CD4-positive, alpha-beta T cell treated with Interleukin-2 at 100 ng/mL for 4 hours (primary cell): ENCODE measurements at regions not wholly inside any gene's neighbourhood (a gene's known extent, or its start where the extent isn't known, plus 50 kb on each side); places are given as distances from the start of the nearest gene placed in this dataset.
"Not testable (repeated sequence)": the region's sequence is repeated elsewhere in the genome, so short reads cannot be mapped to it uniquely, and the experiment has no call there.

Experiments
- DNase-seq: peaks from one replicate; pipeline ENCODE4 v3.0.0-alpha.2; 2020; ENCODE audit warnings: low spot score

DNA sequence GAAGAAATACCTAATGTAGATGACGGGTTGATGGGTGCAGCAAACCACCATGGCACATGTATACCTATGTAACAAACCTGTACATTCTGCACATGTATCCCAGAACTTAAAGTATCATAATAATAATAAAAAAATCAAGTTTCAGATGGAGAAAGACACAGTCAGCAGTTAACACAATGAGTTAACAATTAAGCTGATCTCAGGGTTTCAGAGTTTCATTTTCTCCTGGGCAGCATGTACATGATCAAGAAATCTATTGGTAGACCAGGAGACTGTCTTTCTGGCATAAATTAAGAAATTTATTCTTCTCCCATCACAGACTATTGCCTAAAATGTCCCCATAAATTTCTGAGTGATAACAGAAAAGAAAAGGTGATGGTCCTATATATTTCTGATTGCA is 155.3 kb downstream of the RAD51AP2 start:
- DNase-seq, result no peak

DNA sequence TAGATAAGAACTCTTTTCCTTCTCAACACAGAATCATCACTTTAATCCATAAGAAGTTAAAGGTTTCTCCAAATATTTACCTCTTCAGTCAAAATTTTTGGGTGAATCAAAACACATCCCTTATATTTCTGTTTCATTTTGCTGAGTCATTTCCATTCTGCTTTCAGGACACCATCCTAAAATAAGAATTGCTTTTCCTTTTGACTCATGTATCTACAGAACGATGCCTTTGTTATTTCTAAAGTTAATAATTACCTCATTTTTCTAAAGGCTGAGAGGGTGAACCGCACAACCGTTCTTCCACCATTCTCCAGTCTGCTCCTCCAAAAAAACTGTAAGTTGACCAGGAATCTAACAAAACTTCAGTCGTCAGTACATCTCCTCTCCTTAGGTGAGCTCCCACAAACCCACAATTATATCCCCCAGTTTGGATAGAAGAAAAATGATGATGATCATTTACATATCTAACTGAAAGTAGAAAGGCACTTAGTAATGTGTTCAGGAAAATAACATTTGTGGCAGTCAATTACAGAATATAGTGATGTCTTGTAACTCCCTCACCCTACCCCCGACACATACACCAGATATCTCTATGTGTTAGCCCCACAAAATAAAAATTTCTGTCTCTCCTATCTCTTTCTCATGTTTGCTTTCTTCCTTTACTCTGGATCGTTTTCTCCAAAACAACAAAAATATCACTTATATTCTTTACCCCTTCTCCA is 162.5 kb downstream of the RAD51AP2 start:
- DNase-seq, result no peak

DNA sequence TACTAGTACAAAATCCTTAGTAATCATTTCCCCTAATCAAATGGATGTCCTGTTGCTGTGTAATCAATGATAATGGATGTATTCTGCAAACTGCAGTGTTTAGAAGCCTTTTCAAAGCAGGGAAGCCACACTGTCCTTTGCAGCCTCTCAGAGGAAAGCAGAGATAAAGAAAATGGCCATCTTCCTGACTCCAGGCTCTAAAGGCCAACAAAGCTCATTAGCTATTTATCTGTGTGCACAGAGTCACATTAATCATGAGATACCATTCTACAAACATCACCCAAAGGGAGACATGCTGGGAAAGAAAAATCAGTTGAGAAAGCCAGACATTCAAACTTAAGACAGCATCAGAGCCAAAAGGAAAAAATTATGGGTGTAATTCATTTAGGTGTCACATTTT is 165.0 kb downstream of the RAD51AP2 start:
- DNase-seq, result no peak

DNA sequence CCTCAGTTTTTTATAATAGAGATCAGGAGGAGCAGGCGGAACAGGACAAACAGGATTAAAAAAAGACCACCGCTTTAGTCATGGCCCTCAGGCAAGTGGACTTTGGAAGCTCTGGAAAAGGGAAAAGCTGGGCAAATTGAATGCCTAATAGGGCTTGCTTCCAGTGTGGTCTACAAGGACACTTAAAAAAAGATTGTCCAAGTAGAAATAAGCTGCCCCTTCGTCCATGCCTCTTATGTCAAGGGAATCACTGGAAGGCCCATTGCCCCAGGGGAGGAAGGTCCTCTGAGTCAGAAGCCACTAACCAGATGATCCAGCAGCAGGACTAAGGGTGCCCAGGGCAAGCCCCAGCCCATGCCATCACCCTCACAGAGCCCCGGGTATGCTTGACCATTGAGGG is 175.5 kb downstream of the RAD51AP2 start:
- not testable (repeated sequence) for DNase-seq

DNA sequence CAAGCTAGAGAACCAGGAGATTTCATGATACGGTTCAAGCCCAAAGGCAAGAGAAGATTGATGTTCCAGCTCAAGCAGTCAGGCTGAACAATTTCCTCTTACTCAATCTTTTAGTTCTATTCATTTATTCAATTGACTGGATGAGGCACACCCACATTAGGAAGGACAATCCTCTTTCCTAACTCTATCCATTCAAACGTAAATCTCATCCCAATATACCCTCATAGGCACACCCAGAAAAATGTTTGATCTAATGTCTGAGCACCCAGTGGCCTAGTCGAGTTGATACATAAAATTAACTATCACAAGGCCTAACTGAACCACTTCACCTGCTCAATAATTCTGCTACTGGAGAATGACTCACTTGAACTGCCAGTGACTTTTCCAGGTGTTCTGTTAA is 180.7 kb downstream of the RAD51AP2 start:
- no peak for DNase-seq

DNA sequence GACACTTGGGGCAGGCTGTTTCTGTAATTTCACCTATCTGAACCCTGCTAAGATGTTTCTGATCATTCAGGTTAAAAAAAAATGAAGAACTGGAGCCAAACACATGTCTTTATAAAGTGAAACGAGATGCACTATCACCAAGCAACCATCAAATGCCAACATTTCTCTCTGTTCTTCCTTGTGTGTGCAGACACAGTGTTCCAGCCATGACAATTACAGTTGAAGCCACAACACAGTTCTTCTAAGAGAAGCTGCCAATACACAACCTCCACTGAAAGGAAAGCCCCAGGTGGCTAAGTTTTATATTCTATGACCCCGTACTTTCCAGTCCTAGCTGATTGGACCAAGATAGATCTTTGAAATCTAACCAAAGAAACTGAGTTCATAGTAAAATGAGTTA is 181.8 kb downstream of the RAD51AP2 start:
- no peak for DNase-seq

DNA sequence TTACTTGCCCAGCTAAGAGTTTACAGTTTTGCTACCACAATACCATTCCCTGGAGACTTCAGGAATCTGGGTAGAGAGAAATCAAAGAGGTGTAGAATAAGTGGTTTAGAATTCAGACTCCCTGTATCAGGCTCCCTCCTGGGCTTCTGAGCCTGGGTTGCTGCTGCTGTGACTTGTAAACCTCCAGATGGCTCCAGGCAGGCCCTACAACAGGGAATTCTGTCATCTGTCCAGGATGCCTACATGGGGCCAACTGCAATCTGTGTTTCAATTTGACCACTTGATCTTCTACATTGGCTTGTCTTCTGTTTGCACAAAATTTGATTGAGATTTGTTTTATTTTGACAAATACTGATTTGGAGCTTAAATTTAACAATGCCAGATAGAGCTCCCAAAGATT is 183.9 kb downstream of the RAD51AP2 start:
- no peak for DNase-seq

DNA sequence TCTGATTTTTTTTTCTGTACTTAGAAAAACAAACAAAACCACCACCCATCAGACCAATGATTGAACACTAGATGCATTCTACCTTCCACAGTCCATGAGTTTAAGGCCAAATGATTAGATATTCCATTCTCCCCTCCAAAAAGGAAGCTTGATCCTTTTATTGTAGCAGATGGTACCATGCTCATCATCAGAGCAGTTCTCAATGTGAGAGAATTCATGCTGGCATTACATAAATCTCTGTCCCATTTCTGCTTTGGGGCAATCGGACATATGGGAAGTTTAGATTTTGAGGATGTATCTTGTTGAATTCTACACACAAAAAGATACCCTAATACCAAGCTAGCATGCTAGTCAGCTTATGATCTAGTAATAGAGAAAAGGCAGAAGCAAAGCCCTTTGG is 186.6 kb downstream of the RAD51AP2 start:
- DNase-seq, result no peak

DNA sequence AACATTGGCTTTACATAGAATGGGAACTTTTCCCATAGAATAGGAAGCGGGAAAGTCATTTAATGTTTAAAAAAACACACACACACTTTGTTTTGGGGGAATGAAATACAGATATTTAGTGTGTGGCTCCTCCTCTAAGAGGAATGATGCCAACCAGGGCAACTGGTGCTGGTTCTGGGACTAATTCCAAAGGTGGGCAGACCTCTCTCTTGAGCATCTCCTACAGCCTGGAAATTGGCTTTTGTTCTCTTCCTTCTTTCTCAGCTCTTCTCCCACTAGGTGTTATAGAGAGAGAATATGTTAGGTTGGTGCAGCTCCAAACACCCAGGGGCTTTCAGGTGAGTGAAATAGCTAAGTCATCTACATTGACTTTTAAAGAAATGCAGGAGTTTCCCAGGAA is 190.1 kb downstream of the RAD51AP2 start:
- no peak for DNase-seq

DNA sequence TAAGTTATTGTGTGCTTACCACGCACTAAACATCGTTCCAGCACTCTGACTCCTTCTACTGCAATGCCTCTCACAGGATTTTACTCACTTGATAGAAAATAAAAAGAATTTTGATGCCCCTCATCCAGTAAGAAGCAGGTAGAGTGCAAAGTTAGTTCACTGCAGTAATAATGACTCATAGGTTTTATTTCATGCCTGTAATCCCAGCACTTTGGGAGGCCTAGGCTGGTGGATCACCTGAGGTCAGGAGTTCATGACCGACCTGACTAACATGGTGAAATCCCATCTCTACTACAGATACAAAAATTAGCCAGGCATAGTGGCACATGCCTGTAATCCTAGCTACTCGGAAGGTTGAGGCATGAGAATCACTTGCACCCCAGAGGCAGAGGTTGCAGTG is 190.6 kb downstream of the RAD51AP2 start:
- DNase-seq, result no peak

DNA sequence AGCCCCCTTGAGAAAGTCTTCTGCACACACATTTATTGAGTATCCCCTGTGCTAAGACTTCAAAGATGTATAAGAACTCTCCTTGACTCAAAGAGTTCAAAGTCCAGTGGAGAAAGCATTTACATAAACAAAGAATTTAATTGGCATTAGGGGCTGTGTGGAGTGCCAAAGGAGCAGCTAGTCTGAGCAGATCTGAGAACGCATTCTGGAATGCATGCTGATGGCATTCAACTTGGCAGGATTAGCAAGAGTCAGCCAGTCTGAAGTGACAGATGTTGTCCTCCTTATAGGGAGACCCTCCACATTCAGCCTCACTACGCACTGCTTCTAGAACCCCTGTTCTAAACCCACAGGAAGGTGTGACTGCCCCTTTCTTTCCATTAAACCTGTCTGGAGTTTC is 191.5 kb downstream of the RAD51AP2 start:
- no peak for DNase-seq

DNA sequence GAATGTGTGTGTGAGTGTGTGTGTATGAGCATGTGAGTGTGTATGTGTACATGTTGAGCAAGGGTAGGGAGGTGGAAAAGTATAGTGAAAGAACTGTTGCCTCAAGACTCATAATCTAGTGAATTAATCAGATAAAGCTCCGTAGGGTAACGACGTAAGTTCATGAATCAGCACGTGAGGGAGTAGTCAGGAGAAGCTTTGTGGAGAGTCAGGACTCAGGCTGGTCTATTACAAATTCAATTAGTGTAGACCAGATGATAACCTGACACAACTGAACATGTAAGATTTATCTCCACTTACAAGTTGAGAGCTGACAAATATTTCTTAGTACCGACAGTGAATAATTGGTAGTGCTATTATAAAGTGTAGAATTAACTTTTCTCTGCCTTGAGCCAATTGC is 194.5 kb downstream of the RAD51AP2 start:
- no peak for DNase-seq

DNA sequence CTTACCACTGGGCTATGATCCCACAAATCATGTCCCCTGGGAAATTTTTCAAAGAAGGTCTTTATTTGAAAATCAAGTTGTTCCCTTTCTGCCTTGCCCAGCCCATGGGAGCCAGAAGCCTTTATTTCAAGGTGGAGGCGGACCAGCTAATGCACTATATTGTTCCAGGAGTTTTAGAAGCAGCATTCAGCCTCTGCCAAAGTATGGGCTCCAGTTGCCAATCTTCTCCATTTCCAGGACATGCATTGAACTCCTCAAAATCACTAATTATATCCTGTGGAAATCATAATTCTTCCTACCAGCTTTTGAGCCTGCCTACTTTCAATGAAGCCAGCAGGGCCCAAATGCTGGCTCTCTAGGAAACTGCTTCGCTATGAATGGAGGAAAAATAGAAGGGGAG is 195.8 kb downstream of the RAD51AP2 start:
- no peak for DNase-seq

DNA sequence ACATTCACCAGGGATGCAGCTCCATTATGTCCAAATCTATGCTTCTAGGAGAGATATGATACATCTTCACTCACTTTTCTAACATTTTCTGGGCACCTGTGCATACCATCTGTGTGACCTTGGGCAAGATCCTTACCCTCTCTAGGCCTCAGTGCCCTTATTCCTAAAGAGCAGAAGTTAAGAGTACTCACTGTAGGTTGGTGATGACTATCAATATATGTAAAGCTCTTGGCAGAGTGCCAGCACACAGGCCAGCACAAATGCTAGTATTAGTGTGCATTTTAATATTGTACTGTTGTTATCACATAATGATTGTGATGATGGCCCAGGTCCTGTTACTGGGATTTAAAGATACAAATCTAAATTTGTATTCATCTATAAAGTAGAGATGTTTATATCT is 199.2 kb downstream of the RAD51AP2 start:
- DNase-seq, result no peak

DNA sequence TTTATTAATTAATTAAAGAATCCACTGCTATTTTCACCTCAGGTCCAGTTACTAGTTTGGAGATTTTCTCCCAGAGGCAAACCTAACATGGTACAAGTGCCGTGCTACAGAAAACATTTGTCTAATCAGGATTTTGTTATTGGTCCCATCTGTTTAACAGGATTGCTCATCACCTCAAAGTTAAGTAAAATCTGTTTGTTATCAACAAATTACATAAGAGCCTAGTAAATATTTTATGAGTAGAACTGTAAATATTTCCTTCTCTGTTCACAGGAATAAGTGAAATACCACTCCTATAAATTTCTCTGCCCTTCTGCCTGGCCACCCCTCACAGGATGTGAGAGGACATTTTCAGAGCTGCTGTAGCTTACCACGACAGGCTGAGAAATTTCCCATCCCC is 200.2 kb downstream of the RAD51AP2 start:
- DNase-seq, result no peak

DNA sequence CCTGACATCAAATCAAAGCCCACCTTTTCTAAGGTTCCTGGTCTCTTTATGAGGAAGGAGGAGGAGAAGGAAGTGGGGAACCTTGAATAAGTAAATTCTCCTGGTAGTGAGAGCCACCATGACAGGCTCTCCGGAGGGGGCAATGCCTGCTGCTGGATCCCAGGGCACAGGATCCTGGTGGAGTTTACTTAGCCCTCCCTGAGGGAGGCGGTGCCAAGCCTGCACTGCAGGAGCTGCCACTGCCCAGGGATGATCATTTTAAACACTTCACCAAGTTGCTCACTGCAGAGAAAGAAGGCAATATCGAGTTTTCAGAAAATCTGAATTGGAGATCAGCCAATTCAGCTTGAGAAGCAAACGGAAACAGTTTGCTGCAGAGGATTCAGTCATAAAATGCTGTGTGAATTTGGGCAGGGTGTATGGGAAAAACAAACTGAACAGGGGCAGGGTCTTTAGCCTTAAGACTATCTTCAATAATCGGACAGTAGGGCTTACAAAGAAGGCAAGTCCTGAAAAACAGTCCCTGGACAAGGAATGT is 200.7 kb downstream of the RAD51AP2 start:
- no peak for DNase-seq

DNA sequence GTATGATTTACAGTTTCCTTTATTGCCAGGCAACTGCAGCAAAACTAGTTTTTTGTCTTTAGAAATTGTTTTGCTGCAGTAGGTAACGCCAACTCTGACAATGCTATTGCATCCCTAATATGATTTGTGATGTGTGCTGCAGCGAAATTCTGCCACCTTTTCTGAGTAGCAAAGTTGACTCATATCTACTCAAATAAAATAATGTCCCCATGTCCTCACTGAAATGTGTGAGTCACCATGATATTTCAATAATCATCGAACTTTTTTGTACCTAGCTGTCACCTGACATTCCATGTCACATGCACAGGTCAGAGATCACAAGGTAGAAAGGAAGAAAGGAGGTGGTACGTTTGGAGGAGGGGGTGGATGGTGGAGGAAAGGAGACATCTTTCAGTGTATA is 205.0 kb downstream of the RAD51AP2 start:
- DNase-seq, result no peak

DNA sequence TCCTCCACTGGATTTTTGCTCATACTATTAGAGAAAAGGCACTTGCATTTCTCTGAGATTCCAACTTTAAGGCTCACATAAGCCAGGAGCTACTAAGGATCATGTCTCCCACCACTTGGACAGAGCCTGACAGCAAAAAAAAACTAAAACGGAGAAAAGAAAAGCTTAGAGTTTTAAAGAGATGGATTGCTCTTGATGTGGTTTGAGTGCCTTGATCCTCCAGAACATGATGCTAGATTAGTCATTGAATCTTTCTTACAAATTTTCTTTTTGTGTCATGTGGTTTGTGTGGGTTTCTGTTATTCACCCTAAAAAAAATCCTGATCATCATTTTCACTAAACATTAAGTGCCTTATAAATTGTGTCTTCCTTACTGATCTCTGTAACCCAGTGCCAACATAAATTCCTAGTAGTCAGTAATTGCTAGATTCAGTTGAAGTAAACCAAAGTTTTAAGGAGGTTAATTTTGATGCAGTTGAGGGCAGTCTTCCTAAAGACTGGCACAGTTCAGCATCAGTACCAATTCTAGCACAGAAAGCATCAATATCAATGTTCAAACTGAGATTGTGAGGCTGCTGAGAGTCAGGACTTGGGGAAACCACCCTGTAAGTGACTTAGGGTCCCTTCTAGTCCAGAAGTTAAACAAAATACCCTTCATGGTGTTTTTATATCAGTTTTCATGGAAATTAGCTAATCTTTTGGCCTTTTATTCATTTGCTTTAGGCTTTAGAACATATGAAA is 206.3 kb downstream of the RAD51AP2 start:
- no peak for DNase-seq

DNA sequence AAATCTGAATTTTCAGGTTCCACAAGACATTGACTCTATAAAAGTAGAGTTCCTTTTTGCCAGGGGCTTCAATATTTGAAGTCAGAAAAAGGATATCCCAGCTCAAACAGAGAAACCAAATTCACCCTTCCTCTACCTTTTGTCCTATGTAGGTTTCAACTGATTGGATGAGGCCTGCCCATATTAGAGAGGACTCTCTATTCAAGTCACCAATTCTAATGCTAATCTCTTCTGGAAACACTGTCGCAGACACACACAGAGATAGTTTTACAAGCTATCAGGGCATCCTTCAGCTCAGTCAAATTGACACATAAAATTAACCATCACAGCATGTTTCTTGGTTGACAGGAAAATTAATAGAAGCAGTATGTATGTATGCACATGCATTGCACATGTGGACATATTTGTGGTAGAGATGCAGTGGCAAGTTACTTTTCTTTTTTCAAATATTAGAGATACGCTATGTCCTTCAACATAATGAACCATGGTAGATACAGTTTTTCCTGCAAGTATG is 207.1 kb downstream of the RAD51AP2 start:
- no peak for DNase-seq

DNA sequence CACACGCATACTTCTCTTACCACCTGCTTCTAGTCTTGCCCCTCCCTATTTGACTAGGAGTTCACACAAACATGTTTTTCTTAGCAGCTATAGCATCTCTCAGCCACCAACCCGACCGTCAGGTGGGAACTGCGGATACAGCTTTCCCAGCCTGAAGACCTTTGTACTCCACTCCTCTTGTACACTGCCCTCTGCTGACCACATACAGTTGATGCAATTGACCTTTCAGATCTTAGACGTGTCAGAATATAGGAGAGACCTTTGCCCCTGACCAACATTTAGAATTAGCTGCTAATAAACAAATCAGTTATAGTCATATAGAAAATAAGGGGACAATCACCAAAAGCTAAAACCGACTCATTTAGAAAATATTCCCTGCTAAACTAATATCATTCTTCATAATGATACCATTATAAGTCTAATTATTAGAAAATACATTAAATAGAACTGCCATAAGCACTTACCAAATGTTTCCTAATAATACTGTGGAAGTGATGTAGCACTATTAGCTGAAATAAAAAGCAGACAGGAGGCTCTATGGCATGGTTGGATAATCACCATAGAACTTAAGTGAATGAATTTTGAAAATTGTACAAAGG is 208.4 kb downstream of the RAD51AP2 start:
- no peak for DNase-seq

DNA sequence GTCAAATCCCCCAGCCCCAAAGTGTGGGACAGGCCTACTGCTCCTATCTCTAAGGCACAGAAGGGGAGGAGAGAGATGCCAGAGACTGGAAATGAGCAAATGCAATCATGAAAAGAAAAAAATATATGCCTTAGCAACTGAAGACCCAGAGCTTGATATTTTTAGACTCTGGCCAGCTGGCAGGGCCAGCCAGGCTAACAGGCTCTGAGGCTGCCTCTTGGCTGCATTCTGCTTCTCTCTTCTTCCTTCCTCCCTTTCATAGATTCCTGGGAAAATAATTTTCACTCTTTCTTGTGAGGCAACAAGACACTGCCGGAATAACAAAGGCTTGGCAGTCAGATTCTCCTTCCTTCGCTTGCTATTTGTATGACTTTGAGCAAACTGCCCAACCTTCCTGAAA is 209.1 kb downstream of the RAD51AP2 start:
- no peak for DNase-seq

DNA sequence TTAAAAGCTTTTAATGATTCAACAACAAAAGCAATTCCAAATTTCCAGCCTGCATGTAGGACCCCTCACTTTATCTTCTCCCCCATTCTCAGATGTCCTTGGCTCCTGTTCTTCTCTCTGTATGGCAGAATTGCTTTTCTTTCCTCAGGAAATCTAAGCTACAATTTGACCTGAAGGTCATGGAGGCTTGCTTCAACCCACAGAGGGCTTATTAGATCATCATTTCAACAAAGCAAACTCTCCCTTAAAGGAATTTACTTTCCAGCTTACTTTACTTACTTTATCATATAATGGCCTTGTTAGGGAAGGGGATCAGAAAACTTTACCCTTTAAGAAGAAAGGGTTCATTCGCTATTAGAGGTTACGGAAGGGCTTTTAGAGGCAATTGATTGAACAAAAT is 211.5 kb downstream of the RAD51AP2 start:
- no peak for DNase-seq

DNA sequence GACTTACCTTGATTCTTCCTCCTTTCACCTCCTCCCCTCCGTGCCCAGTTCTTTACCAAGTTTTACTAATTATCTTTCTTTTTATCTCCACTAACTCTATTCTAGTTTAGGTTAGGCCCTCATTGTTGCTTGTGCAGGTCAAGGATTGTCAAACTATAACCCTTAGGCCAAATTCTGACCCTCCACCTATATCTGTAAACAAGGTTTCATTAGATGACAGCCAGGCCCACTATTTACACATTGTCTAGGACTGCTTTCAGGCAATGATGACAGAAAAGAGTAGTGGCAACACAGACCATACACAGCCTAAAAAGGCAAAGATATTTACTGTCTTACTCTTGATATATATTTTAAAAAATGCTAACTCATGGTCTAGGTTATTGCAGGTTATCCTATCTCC is 212.0 kb downstream of the RAD51AP2 start:
- DNase-seq, result no peak
